ENCODE measurements at regions not wholly inside any gene's neighbourhood (a gene's known extent, or its start where the extent isn't known, plus 50 kb on each side); places are given as distances from the start of the nearest gene placed in this dataset.

DNA sequence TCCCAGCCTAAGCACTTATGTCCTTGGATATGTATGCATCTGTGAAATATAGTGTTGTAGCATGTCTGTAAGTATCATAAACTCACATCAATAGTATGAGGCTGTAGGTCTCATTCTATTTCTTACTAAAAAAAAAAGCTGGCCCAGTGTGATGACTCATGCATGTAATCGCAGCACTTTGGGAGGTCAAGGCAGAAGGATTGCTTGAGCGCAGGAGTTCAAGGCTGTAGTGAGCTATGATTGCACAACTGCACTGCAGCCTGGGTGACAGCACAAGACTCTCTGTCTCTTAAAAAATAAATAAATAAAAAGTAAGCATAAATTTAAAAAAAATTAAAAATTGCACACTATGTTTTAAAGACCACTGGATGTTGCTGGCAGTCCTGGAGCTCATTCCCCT, 79.1 kb upstream of the SPATA13 start:
- no peak for DNase-seq

DNA sequence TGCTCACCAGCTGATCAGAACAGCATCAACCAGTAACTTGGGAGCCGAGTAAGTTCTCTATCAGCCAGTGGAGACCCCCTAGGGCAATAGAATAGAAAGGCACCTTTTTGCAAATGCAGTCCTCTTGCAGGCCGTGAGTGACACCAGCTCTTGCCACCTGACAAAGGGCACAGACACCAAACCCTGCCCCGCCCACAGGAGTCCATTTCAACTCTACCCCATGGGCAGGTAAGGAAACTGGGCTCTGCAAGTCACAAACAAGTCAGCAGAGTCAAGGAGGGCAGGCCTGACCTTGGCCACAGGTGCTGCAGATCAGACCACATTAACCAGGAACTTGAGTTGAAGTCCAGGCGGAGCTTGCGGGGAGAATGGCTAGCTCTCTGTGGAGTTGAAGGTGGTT, 77.4 kb upstream of the SPATA13 start:
- no peak for DNase-seq

DNA sequence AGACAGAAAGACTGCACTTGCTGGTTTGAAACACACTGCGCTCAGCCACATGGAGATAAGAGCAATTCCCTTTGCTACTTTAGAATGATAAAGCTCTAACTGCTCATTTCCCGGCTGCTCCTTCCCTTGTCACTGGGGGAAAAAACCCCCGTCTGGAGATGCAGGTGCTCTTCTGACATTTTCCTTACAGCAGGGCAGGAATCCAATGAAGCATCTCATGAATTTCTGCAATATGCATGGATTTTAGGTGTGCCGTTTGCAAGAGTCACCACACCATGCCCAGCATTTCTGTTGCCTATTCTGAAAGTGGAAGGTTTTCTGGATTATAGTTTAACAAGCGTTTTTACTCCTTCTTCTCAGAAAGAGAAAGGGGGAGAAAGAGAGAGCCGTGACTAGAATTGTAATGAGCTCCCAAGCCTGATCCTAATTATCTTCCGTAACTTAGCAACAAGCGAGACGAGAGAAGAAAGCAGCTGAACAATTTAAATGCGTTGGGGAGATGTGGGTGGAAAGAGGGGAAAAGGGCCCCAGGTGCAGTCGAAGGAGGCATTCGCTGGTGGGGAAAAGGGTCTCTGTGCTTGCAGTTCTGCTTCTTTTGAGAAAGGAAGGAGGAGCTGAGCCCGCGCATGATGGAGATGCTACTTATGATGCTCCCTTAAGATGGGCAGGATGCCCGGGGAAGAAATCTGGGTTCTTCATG, 76.6 kb upstream of the SPATA13 start:
- DNase-seq: peak; percentile 73

DNA sequence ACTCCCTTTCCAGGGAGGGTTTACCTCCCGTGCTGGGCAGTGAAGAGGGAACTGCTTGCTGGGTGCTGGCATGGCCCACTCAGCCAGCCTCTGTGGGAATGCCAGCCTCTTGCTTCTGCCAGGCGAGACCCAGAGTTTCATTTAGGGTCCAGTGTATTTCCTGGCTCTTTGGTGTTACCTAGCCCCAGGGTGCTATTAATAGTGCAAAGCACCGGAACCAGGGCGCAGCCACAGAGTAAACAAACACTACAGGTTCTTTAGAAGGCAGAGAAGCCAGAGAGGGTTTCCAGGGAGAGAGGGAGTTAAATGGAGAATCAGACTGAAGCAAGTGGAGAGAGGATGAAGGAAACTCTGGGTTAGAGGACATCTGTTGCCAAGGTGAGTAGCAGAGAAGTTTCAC, 74.9 kb upstream of the SPATA13 start:
- DNase-seq: no peak

DNA sequence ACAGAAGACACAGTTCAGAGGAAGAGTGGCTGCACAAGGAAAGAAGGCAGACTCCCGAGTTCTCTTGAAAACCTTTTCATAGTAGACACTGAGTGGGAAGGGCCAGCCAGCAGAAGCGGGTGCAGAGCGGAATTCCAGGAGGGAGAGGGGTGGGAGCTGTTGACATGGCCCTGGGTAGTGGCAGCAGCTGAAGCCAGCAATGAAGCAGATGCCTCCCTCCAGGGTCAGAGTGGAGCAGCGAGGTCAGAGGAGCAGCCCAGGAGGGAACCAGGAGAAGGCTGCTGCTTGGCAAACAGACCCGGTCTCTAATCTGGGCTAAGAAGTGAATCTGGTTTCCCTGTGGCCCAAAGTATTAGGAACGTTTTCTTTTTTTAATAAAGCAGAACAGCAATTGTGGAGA, 73.9 kb upstream of the SPATA13 start:
- no peak for DNase-seq

DNA sequence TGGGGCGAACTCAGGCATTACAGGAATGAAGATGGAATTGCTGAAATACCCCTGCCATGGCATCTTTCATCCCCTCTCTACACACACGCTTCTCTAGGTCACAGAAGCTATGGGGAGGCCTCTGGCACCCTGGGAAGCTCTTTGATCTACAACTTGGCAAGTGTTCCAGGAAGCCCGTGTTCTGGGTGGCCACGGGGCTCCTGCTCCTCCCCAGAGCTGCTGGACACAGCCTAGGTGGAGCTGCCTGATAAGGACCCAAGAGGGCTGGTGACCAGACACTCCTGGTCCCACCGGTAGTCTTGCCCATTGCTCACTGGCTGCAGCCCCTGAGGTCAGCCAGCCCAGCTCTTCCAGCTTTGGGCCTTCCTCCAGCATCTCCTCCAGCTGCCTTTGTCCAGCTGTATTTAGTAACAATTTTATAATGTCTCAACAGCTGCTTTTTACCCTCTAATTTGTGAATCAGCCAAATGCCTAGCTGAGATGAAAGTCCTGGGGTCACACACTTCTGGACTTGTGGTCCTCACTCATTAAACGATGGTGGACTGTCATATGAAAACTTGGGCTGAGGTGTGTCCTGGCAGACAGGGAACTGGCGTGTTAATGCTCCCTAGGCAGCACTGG, 72.8 kb upstream of the SPATA13 start:
- no peak for DNase-seq

DNA sequence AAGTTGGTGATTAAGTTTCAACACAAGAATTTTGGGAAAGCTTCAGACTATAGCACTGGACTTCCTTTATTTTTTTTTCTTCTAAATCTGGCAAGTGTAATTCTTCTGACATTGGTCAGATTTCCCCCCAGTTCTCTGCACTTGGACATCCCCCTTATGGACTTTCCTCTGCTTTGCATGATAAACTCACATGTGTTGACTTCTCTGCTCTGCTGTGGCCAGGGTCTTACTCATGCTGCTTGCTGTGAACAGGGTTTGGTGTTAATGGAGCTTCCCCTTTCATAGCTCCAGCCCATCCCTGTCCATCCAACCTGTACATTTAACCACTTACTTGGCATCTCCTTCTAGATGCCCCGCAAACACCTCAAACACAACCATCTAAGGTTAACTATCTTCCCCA, 70.5 kb upstream of the SPATA13 start:
- no peak for DNase-seq

DNA sequence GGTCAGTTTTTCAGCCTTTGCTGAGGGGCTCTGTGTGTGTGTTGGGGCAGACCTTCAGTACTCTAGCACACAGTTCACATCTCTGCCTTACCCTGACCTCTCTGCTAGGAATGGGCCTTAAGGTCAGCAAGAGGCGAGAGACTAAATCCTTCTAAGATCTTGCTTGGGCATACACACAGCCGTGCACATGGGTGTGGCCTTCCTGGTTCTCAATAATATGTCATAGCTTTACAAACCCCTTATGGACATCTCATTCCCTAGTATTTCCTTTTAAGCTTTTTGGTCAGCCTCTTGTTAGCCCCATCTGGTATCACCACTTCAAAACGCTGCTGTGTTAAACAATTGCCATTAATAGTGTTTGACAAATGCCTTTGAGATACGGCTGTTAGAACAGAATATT, 69.4 kb upstream of the SPATA13 start:
- no peak for DNase-seq

DNA sequence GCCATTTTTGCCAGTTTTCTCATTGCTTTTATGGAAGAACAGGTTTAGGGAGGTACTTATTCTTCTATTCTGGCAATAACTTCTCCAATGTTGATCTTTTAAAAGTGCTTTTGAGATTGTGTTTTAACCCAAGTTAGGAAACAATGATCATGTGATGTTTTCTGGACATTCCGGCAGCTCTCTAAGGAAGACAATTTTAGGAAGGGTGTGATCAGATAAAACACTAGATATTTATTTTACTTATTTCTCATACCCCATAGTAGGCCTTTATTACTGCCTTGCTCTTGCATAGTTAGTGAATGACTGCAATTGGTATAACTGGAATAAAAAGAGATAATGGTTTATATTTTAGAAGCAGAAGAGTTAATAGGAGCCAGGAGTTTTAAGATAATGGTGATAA, 68.4 kb upstream of the SPATA13 start:
- DNase-seq: no peak

DNA sequence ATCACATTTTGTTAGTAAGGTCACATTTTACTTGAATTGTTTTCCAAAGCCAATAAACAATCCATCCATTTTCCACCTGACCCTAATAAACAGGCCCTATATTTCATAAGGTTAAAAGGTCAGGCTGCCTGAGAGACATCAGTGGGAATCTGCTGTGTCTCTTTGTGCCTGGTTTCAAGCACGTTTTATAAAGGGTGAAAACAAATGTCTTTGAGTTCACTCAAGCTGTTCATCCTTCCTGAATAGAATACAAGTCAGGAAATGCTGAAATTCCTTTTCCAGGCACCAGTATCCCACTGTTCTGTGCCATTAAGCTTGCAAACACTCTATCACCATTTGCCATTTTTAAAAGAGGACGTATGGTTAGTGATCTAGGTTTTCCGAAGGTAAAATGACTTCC, 67.5 kb upstream of the SPATA13 start:
- no peak for DNase-seq

DNA sequence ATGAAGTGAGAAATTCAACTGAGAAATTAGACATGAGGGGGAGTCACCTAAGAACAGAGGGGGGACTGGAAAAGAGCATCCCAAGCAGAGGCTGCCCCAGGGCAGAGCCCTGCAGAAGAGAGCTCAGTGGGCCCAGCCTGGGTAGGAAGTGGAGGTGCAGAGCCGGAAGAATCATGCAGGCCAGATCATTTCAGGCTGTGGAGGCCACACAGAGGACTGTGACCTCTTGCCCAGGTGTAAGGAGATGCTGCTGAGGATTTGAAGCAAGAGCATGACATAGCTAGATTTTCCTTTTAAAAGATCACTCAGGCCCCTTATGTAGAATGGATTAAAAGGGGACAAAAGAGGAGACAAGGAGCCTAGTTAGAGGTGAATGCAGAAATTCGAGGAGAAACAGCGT, 63.9 kb upstream of the SPATA13 start:
- no peak for DNase-seq

DNA sequence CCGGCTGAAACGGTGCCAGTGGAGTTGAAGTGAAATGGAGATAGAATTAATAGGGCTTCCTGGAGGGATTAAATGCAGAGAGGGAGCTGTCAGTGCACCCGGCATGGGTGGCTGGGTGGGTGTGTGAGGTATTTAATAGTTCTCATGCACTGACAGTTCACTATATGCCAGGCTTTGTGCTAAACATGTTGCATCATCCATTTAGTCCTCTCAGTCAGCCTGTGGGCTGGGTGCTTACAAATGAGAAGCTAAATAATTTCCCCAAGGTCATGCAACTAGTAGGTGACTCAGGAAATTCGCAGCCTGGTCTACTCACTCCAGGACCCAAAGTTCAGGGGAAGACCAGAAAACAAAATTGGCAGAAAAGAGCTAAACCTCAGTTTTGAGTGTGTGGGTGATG, 63.5 kb upstream of the SPATA13 start:
- no peak for DNase-seq

DNA sequence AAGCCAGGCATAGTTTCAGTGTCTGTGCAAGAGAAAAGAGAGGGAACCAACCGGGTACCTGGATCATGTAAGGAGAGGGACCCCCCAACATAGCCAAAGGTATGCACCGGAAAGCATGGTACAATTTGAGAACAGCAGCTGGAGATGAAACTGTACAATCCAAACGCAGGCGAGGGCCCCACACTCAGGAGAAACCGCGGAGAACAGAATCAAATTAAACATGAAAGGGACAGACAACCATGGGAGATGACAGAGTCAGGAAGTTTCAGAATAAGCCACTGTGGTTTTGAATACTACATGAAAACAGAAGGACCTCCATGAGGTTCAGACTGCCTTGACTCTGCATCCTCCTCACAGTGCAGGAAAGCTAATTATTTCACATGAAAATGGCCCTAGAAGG, 62.9 kb upstream of the SPATA13 start:
- DNase-seq: no peak

DNA sequence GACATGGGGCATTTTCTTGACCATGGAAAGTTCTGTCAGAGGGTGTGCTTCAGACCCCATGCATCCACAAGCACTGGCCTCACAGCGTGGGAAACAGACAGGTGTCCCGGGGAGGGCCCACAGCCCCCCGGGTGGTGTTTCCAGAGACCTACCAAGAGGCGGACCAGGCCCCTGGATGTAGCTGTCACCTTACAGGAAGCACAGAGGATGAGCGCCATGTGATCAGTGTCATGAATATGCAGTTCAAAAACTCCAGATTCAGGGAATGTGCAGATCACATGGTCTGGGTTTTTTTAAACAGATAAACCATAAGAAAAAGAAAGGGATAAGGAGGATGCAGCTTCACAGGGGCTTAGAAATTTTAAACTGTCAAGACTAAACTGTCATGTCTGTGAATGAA, 61.0 kb upstream of the SPATA13 start:
- no peak for DNase-seq

DNA sequence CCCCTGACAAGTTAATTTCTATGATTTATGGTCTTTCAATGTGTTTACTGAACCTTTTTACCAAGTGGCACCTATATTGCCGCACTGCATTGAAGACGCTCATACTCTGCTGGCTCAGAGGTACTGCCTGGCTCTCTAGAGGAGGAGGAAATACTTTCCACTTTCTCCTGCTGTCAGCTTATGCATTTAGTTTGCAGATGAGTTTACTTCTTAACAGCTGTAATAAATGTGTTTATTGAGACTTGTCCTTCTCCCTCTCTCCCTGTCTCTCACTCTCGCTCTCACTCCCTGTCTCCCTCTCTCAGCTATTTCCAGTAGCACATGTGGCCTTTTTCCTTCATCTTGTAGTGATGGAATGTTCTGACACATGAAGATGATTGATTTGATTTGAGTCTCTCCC, 60.3 kb upstream of the SPATA13 start:
- DNase-seq: no peak

DNA sequence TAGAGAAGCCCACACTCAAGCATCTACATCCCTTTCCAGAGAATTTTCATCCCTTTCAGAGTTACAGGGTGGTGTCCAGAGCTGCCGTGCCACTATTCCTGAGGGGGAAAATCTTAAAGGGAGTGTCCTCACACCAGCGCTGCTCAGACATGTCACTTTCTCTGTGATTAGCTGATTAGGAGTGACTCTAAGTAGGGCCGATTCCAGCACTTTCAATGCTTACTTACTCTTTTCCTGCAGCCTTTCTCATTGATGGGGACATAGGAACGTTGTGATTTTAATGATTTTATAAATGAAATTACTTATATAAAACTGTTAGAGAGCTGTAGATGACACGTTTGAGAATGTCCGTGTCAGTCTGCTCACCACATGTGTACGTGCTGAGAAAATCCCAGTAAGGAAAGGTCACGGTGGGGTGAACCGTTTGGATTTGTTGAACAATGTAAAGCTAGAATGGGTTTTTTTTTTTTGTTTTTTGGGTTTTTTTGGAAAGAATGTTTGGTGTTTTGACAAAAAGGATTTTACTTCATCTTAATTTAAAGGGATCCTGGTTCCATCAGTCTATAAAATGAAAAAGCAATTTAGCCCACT, 56.6 kb upstream of the SPATA13 start:
- DNase-seq: no peak

DNA sequence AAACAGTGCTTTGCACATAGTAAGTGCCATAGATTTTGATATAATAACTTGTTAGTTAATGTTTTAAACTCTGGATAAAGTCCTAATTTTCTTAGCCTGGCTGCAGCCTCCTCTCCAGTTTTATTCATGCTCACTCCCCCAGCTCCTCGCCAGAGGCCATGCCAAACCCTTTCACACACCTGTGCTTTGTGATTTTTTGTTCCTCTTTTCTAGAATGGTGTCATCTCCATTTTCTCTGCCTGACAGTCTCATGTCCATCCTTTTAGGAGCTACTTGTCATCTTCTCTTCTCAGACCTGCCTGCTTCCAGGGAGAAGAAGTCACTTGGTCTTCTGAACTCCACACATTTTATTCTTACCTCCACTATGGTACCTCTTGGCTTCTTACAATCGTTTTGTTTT, 55.8 kb upstream of the SPATA13 start:
- DNase-seq: no peak

DNA sequence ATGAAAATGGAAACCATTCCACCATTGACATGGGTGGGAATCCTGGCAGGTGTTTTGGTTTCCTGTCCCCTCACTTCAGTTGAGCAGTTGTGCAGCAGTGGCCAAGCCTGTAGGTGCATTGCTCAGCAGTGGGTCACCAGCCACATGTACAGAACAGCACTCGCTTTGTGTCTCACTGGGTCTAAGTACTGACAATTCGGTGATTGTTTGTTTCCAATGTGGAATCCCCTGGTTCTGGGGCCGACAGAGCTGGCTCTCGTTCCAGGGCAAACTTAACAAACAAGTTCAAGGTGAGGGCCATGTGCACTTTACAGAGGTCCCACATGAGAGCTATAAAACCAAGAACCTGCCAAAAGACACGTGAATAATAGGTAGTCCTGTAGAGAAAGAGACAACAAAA, 54.1 kb upstream of the SPATA13 start:
- no peak for DNase-seq

DNA sequence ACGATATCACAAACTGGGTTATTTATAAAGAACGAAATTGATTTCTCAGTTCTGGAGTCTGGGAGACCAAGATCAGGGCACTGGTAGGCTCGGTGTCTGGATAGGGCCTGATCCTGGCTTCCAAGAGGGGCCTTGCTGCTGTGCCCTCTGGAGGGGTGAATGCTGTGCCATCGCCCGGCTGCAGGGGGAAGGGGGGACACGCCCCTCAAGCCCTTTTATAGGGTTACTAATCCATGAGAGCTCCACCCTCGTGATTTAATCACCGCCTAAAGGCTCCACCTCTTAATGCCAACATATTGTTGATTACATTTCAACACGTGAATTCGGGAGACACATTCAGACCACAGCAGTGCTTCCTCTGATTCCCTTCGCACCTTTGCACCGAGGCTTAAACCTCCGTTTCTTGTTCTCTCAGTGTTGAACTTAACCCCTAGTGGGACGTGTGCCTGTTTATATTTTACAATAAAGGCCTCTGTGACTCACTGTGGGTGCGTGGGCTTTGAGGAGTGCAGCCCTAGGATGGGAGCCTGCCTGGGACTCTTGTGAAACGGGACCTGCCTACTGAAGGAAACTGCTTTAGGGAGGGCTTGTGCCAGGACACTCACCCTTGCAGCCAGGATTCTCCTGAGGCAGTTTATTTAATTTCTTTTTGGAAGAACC, 52.4 kb upstream of the SPATA13 start:
- no peak for DNase-seq

DNA sequence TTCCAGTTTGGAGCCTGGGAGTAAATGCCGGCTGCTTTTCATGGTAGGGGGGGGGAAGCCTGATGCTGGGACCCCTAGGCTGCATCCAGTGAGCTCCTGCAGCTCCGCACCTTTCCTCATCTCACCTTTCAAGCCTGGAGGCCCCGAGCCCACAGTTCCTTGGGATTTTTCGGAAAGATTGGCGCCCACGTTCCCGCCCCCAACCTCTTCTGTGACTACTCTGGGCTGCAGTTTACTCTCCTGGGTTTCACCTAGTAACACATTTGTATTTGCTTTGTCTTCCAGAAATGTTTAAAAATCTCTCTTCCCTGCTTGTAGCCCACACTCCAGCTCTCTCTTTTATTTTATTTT, 51.9 kb upstream of the SPATA13 start:
- DNase-seq: no peak

DNA sequence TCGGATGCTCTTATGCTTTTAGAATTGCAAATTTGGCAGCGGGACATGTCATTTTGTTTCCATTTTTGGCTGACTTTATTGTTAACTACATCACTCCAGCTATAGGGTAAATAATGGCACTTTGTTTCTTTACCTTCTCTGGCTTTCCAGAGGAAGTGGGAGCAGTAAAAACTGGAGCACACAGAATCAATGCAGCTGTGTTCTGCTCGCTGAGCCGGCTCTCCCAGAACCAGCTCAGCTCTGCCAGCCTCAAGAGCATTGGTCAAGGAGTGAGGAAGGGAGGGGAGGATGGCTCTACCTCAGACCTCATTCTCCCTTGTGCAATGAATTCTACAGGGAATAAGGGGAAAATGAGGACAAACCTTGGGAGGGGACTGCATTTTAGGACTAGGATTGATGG, 50.5 kb upstream of the SPATA13 start:
- DNase-seq: no peak
